SK-N-SH treated with all-trans-retinoic acid at 6 μM for 48 hours (cell line): ENCODE measurements at regions not wholly inside any gene's neighbourhood (a gene's known extent, or its start where the extent isn't known, plus 50 kb on each side); places are given as distances from the start of the nearest gene placed in this dataset.

ENCODE experiments used
- ATAC-seq: fragments of 200-7000 bp; cut with Tn5 transposase; 3 replicates; pipeline ENCODE4 v1.9.1; 2020; ENCODE audit warnings: mild to moderate bottlenecking, moderate library complexity
- ARNTL ChIP-seq: fragments of 450-650 bp; formaldehyde crosslinking; IDR thresholded peaks from 2 replicates; pipeline ENCODE4 v1.5.0; 2020; ENCODE audit warnings: low read depth, mild to moderate bottlenecking, moderate library complexity, borderline replicate concordance
- CREB5 ChIP-seq: fragments of 250-450 bp; sonication (Bioruptor Pico); IDR thresholded peaks from 2 replicates; pipeline ENCODE4 v1.5.1; 2020; ENCODE audit warnings: low read depth, mild to moderate bottlenecking, moderate library complexity
- CSDC2 ChIP-seq: fragments of 250-450 bp; sonication (Bioruptor Pico); IDR thresholded peaks from 2 replicates; pipeline ENCODE4 v1.5.0; 2020; ENCODE audit warnings: mild to moderate bottlenecking, moderate library complexity
- CSRNP3 ChIP-seq: fragments of 250-450 bp; sonication (Bioruptor Pico); IDR thresholded peaks from 2 replicates; pipeline ENCODE4 v1.5.1; 2021; ENCODE audit warnings: mild to moderate bottlenecking, moderate library complexity
- OSR1 ChIP-seq: fragments of 250-450 bp; sonication (Bioruptor Pico); IDR thresholded peaks from 2 replicates; pipeline ENCODE4 v1.8.0; 2022; ENCODE audit warnings: moderate library complexity, mild to moderate bottlenecking, inconsistent platforms
- PATZ1 ChIP-seq: fragments of 250-450 bp; sonication (Bioruptor Pico); IDR thresholded peaks from 2 replicates; pipeline ENCODE4 v1.8.0; 2020; ENCODE audit warnings: mild to moderate bottlenecking, moderate library complexity, borderline replicate concordance
- POU6F1 ChIP-seq: fragments of 250-450 bp; sonication (Bioruptor Pico); IDR thresholded peaks from 2 replicates; pipeline ENCODE4 v1.8.0; 2021; ENCODE audit warnings: low read depth, mild to moderate bottlenecking, moderate library complexity, borderline replicate concordance
- SNAI2 ChIP-seq: fragments of 250-450 bp; sonication (Bioruptor Pico); IDR thresholded peaks from 2 replicates; pipeline ENCODE4 v1.5.0; 2020; ENCODE audit warnings: mild to moderate bottlenecking, moderate library complexity
- TCF4 ChIP-seq: fragments of 250-450 bp; sonication (Bioruptor Pico); IDR thresholded peaks from 2 replicates; pipeline ENCODE4 v1.8.0; 2021; ENCODE audit warnings: mild to moderate bottlenecking, moderate library complexity, borderline replicate concordance
- TSHZ2 ChIP-seq: fragments of 250-450 bp; sonication (Bioruptor Pico); IDR thresholded peaks from 2 replicates; pipeline ENCODE4 v1.5.0; 2020; ENCODE audit warnings: mild to moderate bottlenecking, moderate library complexity
- ZC3H10 ChIP-seq: fragments of 250-450 bp; sonication (Bioruptor Pico); IDR thresholded peaks from 2 replicates; pipeline ENCODE4 v1.5.1; 2021; ENCODE audit warnings: mild to moderate bottlenecking, moderate library complexity
- ZFP3 ChIP-seq: fragments of 250-450 bp; sonication (Bioruptor Pico); IDR thresholded peaks from 2 replicates; pipeline ENCODE4 v1.5.0; 2020; ENCODE audit warnings: mild to moderate bottlenecking, moderate library complexity
- ZFP30 ChIP-seq: fragments of 450-650 bp; formaldehyde crosslinking; IDR thresholded peaks from 2 replicates; pipeline ENCODE4 v1.5.0; 2022; ENCODE audit warnings: mild to moderate bottlenecking, moderate library complexity
- ZNF565 ChIP-seq: fragments of 450-650 bp; formaldehyde crosslinking; conservative IDR thresholded peaks from 2 replicates; pipeline ENCODE4 v1.5.0; 2020; ENCODE audit warnings: low read depth, mild to moderate bottlenecking, moderate library complexity
- ZNF70 ChIP-seq: fragments of 450-650 bp; formaldehyde crosslinking; IDR thresholded peaks from 2 replicates; pipeline ENCODE4 v1.5.0; 2020; ENCODE audit warnings: mild to moderate bottlenecking, moderate library complexity

- ATAC-seq: no peak
- TF ChIP-seq ARNTL (CRISPR knock-in tag) (no peak), ZFP30 (CRISPR knock-in tag) (no peak), ZFP3 (no peak), TCF4 (CRISPR knock-in tag) (no peak), CSRNP3 (CRISPR knock-in tag) (no peak)
Measured at GRCh38 chr2:43055086-43055912, 171.1 kb downstream of the ZFP36L2 start.

GRCh38 chr2:43054367-43054766 is 172.0 kb downstream of the ZFP36L2 start:
- TF ChIP-seq ZNF70 (CRISPR knock-in tag): no peak
- TF ChIP-seq PATZ1 (CRISPR knock-in tag): no peak
- no peak for TF ChIP-seq CREB5 (CRISPR knock-in tag)
- TF ChIP-seq ZNF565: no peak
- no peak for TF ChIP-seq ZFP3
- TF ChIP-seq OSR1 (CRISPR knock-in tag): no peak
- no peak for ATAC-seq

GRCh38 chr2:43052944-43053306 is 173.5 kb downstream of the ZFP36L2 start:
- TF ChIP-seq TCF4 (CRISPR knock-in tag): no peak
- 0 out of 2 replicates have a peak, but pooled peaks have one; percentile 29 for TF ChIP-seq ARNTL (CRISPR knock-in tag)
- no peak for TF ChIP-seq ZC3H10
- ATAC-seq: no peak

GRCh38 chr2:43052204-43052943 is 174.0 kb downstream of the ZFP36L2 start:
- TF ChIP-seq CREB5 (CRISPR knock-in tag): no peak
- TF ChIP-seq SNAI2 (CRISPR knock-in tag): no peak
- no peak for TF ChIP-seq OSR1 (CRISPR knock-in tag)
- no peak for TF ChIP-seq PATZ1 (CRISPR knock-in tag)
- no peak for TF ChIP-seq ZFP30 (CRISPR knock-in tag)
- TF ChIP-seq TSHZ2 (CRISPR knock-in tag): no peak
- TF ChIP-seq ZFP3: no peak
- no peak for TF ChIP-seq CSDC2 (CRISPR knock-in tag)
- TF ChIP-seq POU6F1: no peak
- TF ChIP-seq, all 23 proteins: peak for 0
- no peak for ATAC-seq
